B cell (primary cell): ENCODE measurements at regions not wholly inside any gene's neighbourhood (a gene's known extent, or its start where the extent isn't known, plus 50 kb on each side); places are given as distances from the start of the nearest gene placed in this dataset.

Experiments used
- ATAC-seq: fragments of 200-7000 bp; cut with Tn5 transposase; one replicate; pipeline ENCODE4 v1.10.0; 2021; ENCODE audit warnings: low read depth, mild to moderate bottlenecking, moderate number of reproducible peaks, moderate library complexity
- CTCF ChIA-PET: fragments of 350-600 bp; sonication (Branson Sonifier 250); formaldehyde crosslinking; loops from one replicate; lab custom pipeline; 2021; ENCODE audit warnings: antibody characterized with exemption, inconsistent platforms; lab: Charles Lee
- POLR2A ChIA-PET: fragments of 350-600 bp; sonication (Branson Sonifier 250); formaldehyde crosslinking; loops from one replicate; lab custom pipeline; 2021; ENCODE audit warnings: antibody characterized with exemption; lab: Charles Lee
- DNase-seq: peaks from one replicate; pipeline ENCODE4 v3.0.0; 2013
- H2AFZ ChIP-seq: 2 replicates; pipeline ENCODE4 v1.6.1; 2012; ENCODE audit warnings: mild to moderate bottlenecking, low read depth, low read length; ENCODE audit not compliant: insufficient read depth, poor library complexity, severe bottlenecking
- H3K27ac ChIP-seq, 2 donors: 1 replicate in 1 of 2; 2 replicates in 1 of 2; pipeline ENCODE4 v1.5.1; 2012 to 2013; ENCODE audit warnings: low read length in 2 of 2, mild to moderate bottlenecking in 2 of 2, moderate library complexity in 1 of 2
- H3K27me3 ChIP-seq, 4 experiments: fragments of 200-600 bp in 1 of 4; sonication (generic) in 1 of 4; replicated peaks in 1 of 4; 1 replicate in 2 of 4; 2 replicates in 2 of 4; pipeline versions ENCODE4 v1.6.1 to v1.7.0; 2013 to 2016; ENCODE audit warnings: low read length in 3 of 4, mild to moderate bottlenecking in 2 of 4, mixed read lengths in 1 of 4, moderate library complexity in 1 of 4; ENCODE audit not compliant: insufficient read depth in 4 of 4, control insufficient read depth in 3 of 4; ENCODE audit errors: control extremely low read depth in 1 of 4
- H3K36me3 ChIP-seq, 2 experiments: replicated peaks in 1 of 2; 1 replicate in 1 of 2; 2 replicates in 1 of 2; pipeline versions ENCODE4 v1.6.1 to v1.7.1; 2013; ENCODE audit warnings: low read length in 1 of 2; ENCODE audit not compliant: insufficient read depth in 2 of 2, control insufficient read depth in 1 of 2; ENCODE audit errors: control extremely low read depth in 1 of 2, extremely low read depth in 1 of 2
- H3K4me1 ChIP-seq, 2 donors: fragments of 200-600 bp in 1 of 2; sonication (generic) in 1 of 2; 1 replicate in 1 of 2; 2 replicates in 1 of 2; pipeline versions ENCODE4 v1.5.1 to v1.6.1; 2013 to 2017; ENCODE audit warnings: low read length in 2 of 2; ENCODE audit not compliant: control insufficient read depth in 2 of 2, insufficient read depth in 2 of 2
- H3K4me2 ChIP-seq: replicated peaks from 2 replicates; pipeline ENCODE3; 2012; ENCODE audit warnings: mild to moderate bottlenecking, low read depth, low read length; ENCODE audit not compliant: poor library complexity, severe bottlenecking
- H3K4me3 ChIP-seq, 5 experiments: fragments of 200-600 bp in 1 of 5; sonication (generic) in 1 of 5; 1 replicate in 3 of 5; 2 replicates in 2 of 5; pipeline versions ENCODE4 v1.5.1 to v1.7.0; 2011 to 2016; ENCODE audit warnings: low read length in 4 of 5, mild to moderate bottlenecking in 4 of 5, low read depth in 2 of 5, control low read depth in 1 of 5, moderate library complexity in 1 of 5; ENCODE audit not compliant: insufficient read depth in 1 of 5; ENCODE audit errors: control extremely low read depth in 1 of 5, extremely low read depth in 1 of 5
- H3K79me2 ChIP-seq: fragments of 200-600 bp; sonication (generic); one replicate; pipeline ENCODE4 v1.6.0; 2016; ENCODE audit warnings: low read length; ENCODE audit not compliant: control insufficient read depth, insufficient read depth
- H3K9ac ChIP-seq: fragments of 200-600 bp; sonication (generic); 2 replicates; pipeline ENCODE4 v1.6.1; 2017; ENCODE audit warnings: mild to moderate bottlenecking, low read length, moderate library complexity
- H3K9me3 ChIP-seq, 3 donors: one replicate each; pipeline versions ENCODE4 v1.6.1 to v1.7.1; 2013; ENCODE audit warnings: low read length in 2 of 3; ENCODE audit not compliant: control insufficient read depth in 2 of 3, insufficient read depth in 1 of 3; ENCODE audit errors: control extremely low read depth in 1 of 3
- H4K20me1 ChIP-seq: 2 replicates; pipeline ENCODE4 v1.6.0; 2012; ENCODE audit warnings: mild to moderate bottlenecking, low read length; ENCODE audit not compliant: insufficient read depth, control insufficient read depth, poor library complexity, severe bottlenecking
- H3K27ac Mint-ChIP-seq: one replicate; pipeline ENCODE4 v1.8.0; 2021; ENCODE audit warnings: mixed read lengths
- H3K27me3 Mint-ChIP-seq: one replicate; pipeline ENCODE4 v1.8.0; 2021; ENCODE audit warnings: mixed read lengths
- H3K4me1 Mint-ChIP-seq: one replicate; pipeline ENCODE4 v1.8.0; 2021; ENCODE audit warnings: mixed read lengths
- H3K4me3 Mint-ChIP-seq: one replicate; pipeline ENCODE4 v1.8.0; 2021; ENCODE audit warnings: mixed read lengths
- H3K9me3 Mint-ChIP-seq: one replicate; pipeline ENCODE4 v1.8.0; 2022; ENCODE audit warnings: mixed read lengths; ENCODE audit not compliant: insufficient read depth
- CTCF ChIP-seq: fragments of 200-600 bp; IDR thresholded peaks from one replicate; pipeline ENCODE4 v1.8.0; 2022; ENCODE audit warnings: antibody characterized with exemption, mild to moderate bottlenecking
- EZH2 ChIP-seq: IDR thresholded peaks from 2 replicates; pipeline ENCODE4 v1.6.1; 2012; ENCODE audit warnings: borderline replicate concordance, low read depth, mild to moderate bottlenecking, moderate library complexity, low read length; ENCODE audit not compliant: insufficient read depth, poor library complexity, severe bottlenecking
- WGBS: methylation state at CpG from one replicate; pipeline ENCODE4 v1.1.5; 2013; ENCODE audit warnings: missing lambda C conversion rate; ENCODE audit not compliant: insufficient coverage; 5-methylcytosine and 5-hydroxymethylcytosine counted together
- intact Hi-C: fragments of 100-400 bp; cut with micrococcal nuclease; formaldehyde crosslinking; loops from one replicate; pipeline ENCODE4 v1.10.0; 2022

GRCh38 chr6:82608781-82609180 lies 245.2 kb downstream of the TPBG start:
- no peak for TF ChIP-seq CTCF
- no peak for TF ChIP-seq EZH2
- Mint-ChIP-seq H3K4me3 (no peak overlapping the region), H3K27ac (no peak overlapping the region), H3K4me1 (no peaks in the 10 kb centered on the region), H3K27me3 (no peaks in the 10 kb centered on the region), H3K9me3 (no peaks in the 10 kb centered on the region)
- Histone ChIP-seq H2AFZ (no peak overlapping the region), H3K4me1 (no peaks in the 10 kb centered on the region), H4K20me1 (no peaks in the 10 kb centered on the region), H3K9me3 (no peaks in the 10 kb centered on the region), H3K36me3 (no peaks in the 10 kb centered on the region), H3K27me3 (no peaks in the 10 kb centered on the region), H3K4me3 (no peak overlapping the region), H3K27ac (no peak overlapping the region), H3K79me2 (no peaks in the 10 kb centered on the region), H3K9ac (no peak overlapping the region), H3K4me2 (no peak overlapping the region)
- DNase-seq = no peak
- WGBS = 83% methylated on average over 1 of the region's 4 CpGs
- CTCF ChIA-PET = no interaction called here
- POLR2A ChIA-PET = no interaction called here
- intact Hi-C loops = no loop called here
- ATAC-seq = no peak

- Histone ChIP-seq H3K27ac (no peak overlapping the region), H2AFZ (no peak overlapping the region), H3K4me3 (no peak overlapping the region), H3K9ac (no peak overlapping the region), H3K36me3 (no peaks in the 10 kb centered on the region), H3K9me3 (no peaks in the 10 kb centered on the region), H3K79me2 (no peaks in the 10 kb centered on the region), H3K27me3 (no peaks in the 10 kb centered on the region), H3K4me1 (no peaks in the 10 kb centered on the region), H3K4me2 (no peak overlapping the region), H4K20me1 (no peaks in the 10 kb centered on the region)
- no peaks in the 10 kb centered on the region for H3K27me3 Mint-ChIP-seq
- DNase-seq (no peak), ATAC-seq (no peak)
- H3K4me1 Mint-ChIP-seq = no peaks in the 10 kb centered on the region
- intact Hi-C loops = no loop called here
- ChIA-PET CTCF (no interaction called here), POLR2A (no interaction called here)
- H3K9me3 Mint-ChIP-seq = no peaks in the 10 kb centered on the region
- H3K4me3 Mint-ChIP-seq = no peak overlapping the region
- no peak for TF ChIP-seq EZH2
- TF ChIP-seq CTCF = no peak
- no peak overlapping the region for H3K27ac Mint-ChIP-seq
- WGBS = no CpG with 5 or more reads among the region's 1 CpG
Measured at GRCh38 chr6:82611751-82612150, 248.1 kb downstream of the TPBG start.
